ENCODE measurements at regions not wholly inside any gene's neighbourhood (a gene's known extent, or its start where the extent isn't known, plus 50 kb on each side); places are given as distances from the start of the nearest gene placed in this dataset.

GRCh38 chrX:124791492-124792095, 445.2 kb downstream of the SH2D1A start:
- no peaks in the 10 kb centered on the region for H3K4me1 ChIP-seq (ENCODE audit: control insufficient read depth, extremely low read depth, insufficient read depth, low read length)
- no peaks in the 10 kb centered on the region for H3K9me1 ChIP-seq (ENCODE audit: control insufficient read depth, extremely low read depth, insufficient read depth, low read length)
- TF ChIP-seq CTCF (optimal IDR thresholded peaks at IDR 0.05 in 1 of 3, IDR thresholded peaks at IDR 0.05 in 1 of 3, conservative IDR thresholded peaks at IDR 0.05 in 1 of 3; ENCODE audit: extremely low read depth in 1 of 3, insufficient read depth in 2 of 3, low read length in 3 of 3) (no peak), EZH2 (IDR thresholded peaks at IDR 0.05; ENCODE audit: low read length) (no peak)
- H3K4me3 ChIP-seq (ENCODE audit: control insufficient read depth in 2 of 3, extremely low read depth in 1 of 3, insufficient read depth in 2 of 3, low read depth in 1 of 3, low read length in 3 of 3) = no peak overlapping the region
- FAIRE-seq (no peak), DNase-seq (ENCODE audit: low read depth, low spot score) (no peak)
- H3K9me3 ChIP-seq (ENCODE audit: control insufficient read depth, low read depth, low read length) = no peaks in the 10 kb centered on the region
- no peak overlapping the region for H3K27ac ChIP-seq (ENCODE audit: control insufficient read depth, insufficient read depth, low read length)
- dilution Hi-C loops (cut with MboI; ENCODE audit: extremely low pct_ligation_motif_present, low sequenced_read_pairs) = no loop called here
- H3K27me3 ChIP-seq (ENCODE audit: control insufficient read depth, extremely low read depth, insufficient read depth, low read length) = no peaks in the 10 kb centered on the region
- H3K79me2 ChIP-seq (ENCODE audit: control insufficient read depth, insufficient read depth, low read length) = no peaks in the 10 kb centered on the region
- no peaks in the 10 kb centered on the region for H3K36me3 ChIP-seq (ENCODE audit: control insufficient read depth in 2 of 2, extremely low read depth in 1 of 2, insufficient read depth in 2 of 2, low read length in 2 of 2)
- H2AFZ ChIP-seq (ENCODE audit: control insufficient read depth, low read length) = no peak overlapping the region
- H4K20me1 ChIP-seq (ENCODE audit: control insufficient read depth, extremely low read depth, insufficient read depth, low read length) = no peaks in the 10 kb centered on the region
- no peak overlapping the region for H3K9ac ChIP-seq (ENCODE audit: control insufficient read depth, extremely low read depth, insufficient read depth, low read length)
- no peak overlapping the region for H3K4me2 ChIP-seq (ENCODE audit: control insufficient read depth, extremely low read depth, insufficient read depth, low read depth, low read length)

- H3K4me3 ChIP-seq (ENCODE audit: control insufficient read depth in 2 of 3, extremely low read depth in 1 of 3, insufficient read depth in 2 of 3, low read depth in 1 of 3, low read length in 3 of 3) = no peak overlapping the region
- no peak for DNase-seq (ENCODE audit: low read depth, low spot score)
- H3K4me1 ChIP-seq (ENCODE audit: control insufficient read depth, extremely low read depth, insufficient read depth, low read length) = no peaks in the 10 kb centered on the region
- H3K4me2 ChIP-seq (ENCODE audit: control insufficient read depth, extremely low read depth, insufficient read depth, low read depth, low read length) = no peak overlapping the region
- no peak overlapping the region for H3K27ac ChIP-seq (ENCODE audit: control insufficient read depth, insufficient read depth, low read length)
- H3K36me3 ChIP-seq (ENCODE audit: control insufficient read depth in 2 of 2, extremely low read depth in 1 of 2, insufficient read depth in 2 of 2, low read length in 2 of 2) = no peaks in the 10 kb centered on the region
- dilution Hi-C loops (cut with MboI; ENCODE audit: extremely low pct_ligation_motif_present, low sequenced_read_pairs) = no loop called here
- H3K27me3 ChIP-seq (ENCODE audit: control insufficient read depth, extremely low read depth, insufficient read depth, low read length) = no peaks in the 10 kb centered on the region
- no peaks in the 10 kb centered on the region for H3K9me3 ChIP-seq (ENCODE audit: control insufficient read depth, low read depth, low read length)
- no peak for FAIRE-seq
- no peak overlapping the region for H2AFZ ChIP-seq (ENCODE audit: control insufficient read depth, low read length)
- TF ChIP-seq CTCF (optimal IDR thresholded peaks at IDR 0.05 in 1 of 3, IDR thresholded peaks at IDR 0.05 in 1 of 3, conservative IDR thresholded peaks at IDR 0.05 in 1 of 3; ENCODE audit: extremely low read depth in 1 of 3, insufficient read depth in 2 of 3, low read length in 3 of 3) (no peak), EZH2 (IDR thresholded peaks at IDR 0.05; ENCODE audit: low read length) (no peak)
- H3K79me2 ChIP-seq (ENCODE audit: control insufficient read depth, insufficient read depth, low read length) = no peaks in the 10 kb centered on the region
- no peaks in the 10 kb centered on the region for H3K9me1 ChIP-seq (ENCODE audit: control insufficient read depth, extremely low read depth, insufficient read depth, low read length)
- no peak overlapping the region for H3K9ac ChIP-seq (ENCODE audit: control insufficient read depth, extremely low read depth, insufficient read depth, low read length)
- H4K20me1 ChIP-seq (ENCODE audit: control insufficient read depth, extremely low read depth, insufficient read depth, low read length) = no peaks in the 10 kb centered on the region
Observed at GRCh38 chrX:124796989-124797388, 450.6 kb downstream of the SH2D1A start.
